Neural progenitor cell (in vitro differentiated cells): ENCODE measurements at regions not wholly inside any gene's neighbourhood (a gene's known extent, or its start where the extent isn't known, plus 50 kb on each side); places are given as distances from the start of the nearest gene placed in this dataset.
"Not testable (repeated sequence)": the region's sequence is repeated elsewhere in the genome, so short reads cannot be mapped to it uniquely, and the experiment has no call there.

Experiments
- DNase-seq: peaks from one replicate; pipeline ENCODE4 v3.0.0-alpha.2; 2016; ENCODE audit warnings: low spot score
- H2AFZ ChIP-seq: fragments of 200-600 bp; sonication (generic); replicated peaks from 2 replicates; pipeline ENCODE4 v1.6.1; 2016; ENCODE audit warnings: antibody characterized with exemption
- H3F3A ChIP-seq: fragments of 200-600 bp; sonication (generic); 2 replicates; pipeline ENCODE4 v1.6.1; 2016; ENCODE audit warnings: antibody characterized with exemption, low read depth
- H3K27ac ChIP-seq: fragments of 200-600 bp; sonication (generic); 2 replicates; pipeline ENCODE4 v1.5.1; 2016; ENCODE audit warnings: mild to moderate bottlenecking
- H3K27me3 ChIP-seq: fragments of 200-600 bp; sonication (generic); 2 replicates; pipeline ENCODE4 v1.6.1; 2016; ENCODE audit warnings: mild to moderate bottlenecking, moderate library complexity
- H3K36me3 ChIP-seq: fragments of 200-600 bp; sonication (generic); 2 replicates; pipeline ENCODE4 v1.5.1; 2016
- H3K4me1 ChIP-seq: fragments of 200-600 bp; sonication (generic); 2 replicates; pipeline ENCODE4 v1.6.1; 2016; ENCODE audit warnings: mixed run types
- H3K4me2 ChIP-seq: fragments of 200-600 bp; sonication (generic); 2 replicates; pipeline ENCODE4 v1.6.1; 2016
- H3K4me3 ChIP-seq: fragments of 200-600 bp; sonication (generic); 2 replicates; pipeline ENCODE4 v1.5.1; 2016
- H3K79me2 ChIP-seq: fragments of 200-600 bp; sonication (generic); 2 replicates; pipeline ENCODE4 v1.6.1; 2016; ENCODE audit warnings: low read depth
- H3K9ac ChIP-seq: fragments of 200-600 bp; sonication (generic); 2 replicates; pipeline ENCODE4 v1.6.1; 2016
- H3K9me3 ChIP-seq: fragments of 200-600 bp; sonication (generic); 2 replicates; pipeline ENCODE4 v1.5.1; 2016; ENCODE audit warnings: low read depth
- H4K20me1 ChIP-seq: fragments of 200-600 bp; sonication (generic); 2 replicates; pipeline ENCODE4 v1.6.1; 2016; ENCODE audit warnings: low read depth
- H3K27ac Mint-ChIP-seq: 3 replicates; pipeline ENCODE4 v1.8.0; 2021; ENCODE audit warnings: mixed read lengths
- H3K27me3 Mint-ChIP-seq: 2 replicates; pipeline ENCODE4 v1.8.0; 2022; ENCODE audit warnings: low read depth, mild to moderate bottlenecking, inconsistent platforms, moderate library complexity, mixed read lengths; ENCODE audit not compliant: insufficient read depth
- H3K36me3 Mint-ChIP-seq: 3 replicates; pipeline ENCODE4 v1.8.0; 2021; ENCODE audit warnings: mixed read lengths
- H3K4me1 Mint-ChIP-seq: 3 replicates; pipeline ENCODE4 v1.8.0; 2021; ENCODE audit warnings: mixed read lengths
- H3K4me3 Mint-ChIP-seq: 3 replicates; pipeline ENCODE4 v1.8.0; 2021; ENCODE audit warnings: mild to moderate bottlenecking, moderate library complexity, mixed read lengths
- H3K9me3 Mint-ChIP-seq: 3 replicates; pipeline ENCODE4 v1.8.0; 2020; ENCODE audit warnings: mixed read lengths
- CTCF ChIP-seq: fragments of 200-600 bp; sonication (generic); IDR thresholded peaks from 2 replicates; pipeline ENCODE4 v1.5.1; 2017; ENCODE audit warnings: antibody characterized with exemption, mild to moderate bottlenecking
- EZH2 ChIP-seq: fragments of 200-600 bp; sonication (generic); IDR thresholded peaks from 2 replicates; pipeline ENCODE4 v1.6.1; 2017; ENCODE audit warnings: antibody characterized with exemption, mild to moderate bottlenecking, moderate library complexity
- EZH2phosphoT487 ChIP-seq: fragments of 200-600 bp; sonication (generic); IDR thresholded peaks from 2 replicates; pipeline ENCODE4 v1.6.1; 2017; ENCODE audit warnings: antibody characterized with exemption

GRCh38 chr13:66077132-66077689 lies 1152.9 kb downstream of the PCDH9 start:
- no peak overlapping the region for H3K4me3 ChIP-seq
- TF ChIP-seq EZH2phosphoT487 = no peak
- no peak for TF ChIP-seq CTCF
- TF ChIP-seq EZH2 = no peak
- H3K4me1 ChIP-seq = no peaks in the 10 kb centered on the region
- no peak for DNase-seq
- Mint-ChIP-seq H3K9me3 (no peaks in the 10 kb centered on the region), H3K27me3 (no peaks in the 10 kb centered on the region), H3K36me3 (no peaks in the 10 kb centered on the region), H3K27ac (no peak overlapping the region), H3K4me1 (no peaks in the 10 kb centered on the region), H3K4me3 (no peak overlapping the region)
- no peaks in the 10 kb centered on the region for H3F3A ChIP-seq
- H3K9ac ChIP-seq = no peak overlapping the region
- H3K27ac ChIP-seq = no peak overlapping the region
- no peaks in the 10 kb centered on the region for H3K9me3 ChIP-seq
- H3K4me2 ChIP-seq = no peak overlapping the region
- H2AFZ ChIP-seq = no peak overlapping the region
- no peaks in the 10 kb centered on the region for H4K20me1 ChIP-seq
- no peaks in the 10 kb centered on the region for H3K36me3 ChIP-seq
- no peaks in the 10 kb centered on the region for H3K27me3 ChIP-seq
- H3K79me2 ChIP-seq = no peaks in the 10 kb centered on the region

DNA sequence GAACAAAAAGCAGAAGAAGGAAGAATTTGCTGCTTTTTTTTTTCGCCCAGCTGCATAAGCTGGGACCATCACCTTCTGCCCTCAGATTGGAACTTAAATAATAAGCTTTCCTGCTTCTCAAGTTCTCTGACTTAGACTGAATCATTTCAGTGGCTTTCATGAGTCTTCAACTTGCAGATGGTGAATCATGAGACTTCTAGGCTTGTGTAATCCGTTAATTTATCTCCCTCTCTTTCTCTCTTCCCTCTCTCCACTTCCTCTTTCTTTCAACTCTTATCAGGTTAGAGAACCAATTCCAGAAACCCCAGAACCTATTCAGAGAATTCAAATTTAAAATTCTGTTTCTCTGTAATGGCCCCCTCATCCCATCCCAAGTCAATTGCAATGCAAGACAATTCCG lies 1153.7 kb downstream of the PCDH9 start:
- H3K4me3 ChIP-seq = no peak overlapping the region
- no peaks in the 10 kb centered on the region for H3K36me3 Mint-ChIP-seq
- H3K36me3 ChIP-seq = no peaks in the 10 kb centered on the region
- H3K9me3 Mint-ChIP-seq = no peaks in the 10 kb centered on the region
- no peak for TF ChIP-seq CTCF
- TF ChIP-seq EZH2phosphoT487 = no peak
- no peak for TF ChIP-seq EZH2
- no peak for DNase-seq
- H3K27me3 Mint-ChIP-seq = no peaks in the 10 kb centered on the region
- no peaks in the 10 kb centered on the region for H4K20me1 ChIP-seq
- no peaks in the 10 kb centered on the region for H3K27me3 ChIP-seq
- H3F3A ChIP-seq = no peaks in the 10 kb centered on the region
- H3K27ac ChIP-seq = no peak overlapping the region
- no peak overlapping the region for H3K4me2 ChIP-seq
- H3K4me3 Mint-ChIP-seq = no peak overlapping the region
- no peaks in the 10 kb centered on the region for H3K9me3 ChIP-seq
- no peaks in the 10 kb centered on the region for H3K4me1 ChIP-seq
- H3K79me2 ChIP-seq = no peaks in the 10 kb centered on the region
- H3K9ac ChIP-seq = no peak overlapping the region
- H3K4me1 Mint-ChIP-seq = no peaks in the 10 kb centered on the region
- peak overlapping the region; percentile 34 for H2AFZ ChIP-seq
- no peak overlapping the region for H3K27ac Mint-ChIP-seq

GRCh38 chr13:66074018-66074615 lies 1156.0 kb downstream of the PCDH9 start:
- H3K79me2 ChIP-seq = no peaks in the 10 kb centered on the region
- DNase-seq = no peak
- H3K4me2 ChIP-seq = no peak overlapping the region
- H2AFZ ChIP-seq = peak overlapping the region; percentile 26
- H3K4me1 ChIP-seq = no peaks in the 10 kb centered on the region
- no peaks in the 10 kb centered on the region for H3K36me3 ChIP-seq
- H3F3A ChIP-seq = no peaks in the 10 kb centered on the region
- TF ChIP-seq EZH2phosphoT487 (no peak), EZH2 (no peak), CTCF (no peak)
- no peak overlapping the region for H3K9ac ChIP-seq
- H3K9me3 ChIP-seq = no peaks in the 10 kb centered on the region
- Mint-ChIP-seq H3K27me3 (no peaks in the 10 kb centered on the region), H3K9me3 (no peaks in the 10 kb centered on the region), H3K36me3 (no peaks in the 10 kb centered on the region), H3K4me1 (no peaks in the 10 kb centered on the region), H3K4me3 (no peak overlapping the region), H3K27ac (no peak overlapping the region)
- no peak overlapping the region for H3K4me3 ChIP-seq
- H3K27ac ChIP-seq = no peak overlapping the region
- no peaks in the 10 kb centered on the region for H3K27me3 ChIP-seq
- H4K20me1 ChIP-seq = no peaks in the 10 kb centered on the region

GRCh38 chr13:66072097-66072496 lies 1158.0 kb downstream of the PCDH9 start:
- not testable (repeated sequence) for H4K20me1 ChIP-seq, H3K9me3 Mint-ChIP-seq, H3K27me3 Mint-ChIP-seq, H3K79me2 ChIP-seq, H3K4me1 Mint-ChIP-seq, H3K27ac Mint-ChIP-seq, DNase-seq, H3F3A ChIP-seq, H3K36me3 Mint-ChIP-seq, H3K9me3 ChIP-seq, H3K27me3 ChIP-seq, H3K4me3 Mint-ChIP-seq, H3K27ac ChIP-seq, H3K4me1 ChIP-seq, H3K9ac ChIP-seq, H3K4me2 ChIP-seq, H3K4me3 ChIP-seq, H3K36me3 ChIP-seq
- H2AFZ ChIP-seq = peak overlapping the region; percentile 44
